ENCODE measurements at regions not wholly inside any gene's neighbourhood (a gene's known extent, or its start where the extent isn't known, plus 50 kb on each side); places are given as distances from the start of the nearest gene placed in this dataset.

GRCh38 chr11:130815097-130815802 is 101.0 kb downstream of the SNX19 start:
- TF ChIP-seq, protein P1, sequence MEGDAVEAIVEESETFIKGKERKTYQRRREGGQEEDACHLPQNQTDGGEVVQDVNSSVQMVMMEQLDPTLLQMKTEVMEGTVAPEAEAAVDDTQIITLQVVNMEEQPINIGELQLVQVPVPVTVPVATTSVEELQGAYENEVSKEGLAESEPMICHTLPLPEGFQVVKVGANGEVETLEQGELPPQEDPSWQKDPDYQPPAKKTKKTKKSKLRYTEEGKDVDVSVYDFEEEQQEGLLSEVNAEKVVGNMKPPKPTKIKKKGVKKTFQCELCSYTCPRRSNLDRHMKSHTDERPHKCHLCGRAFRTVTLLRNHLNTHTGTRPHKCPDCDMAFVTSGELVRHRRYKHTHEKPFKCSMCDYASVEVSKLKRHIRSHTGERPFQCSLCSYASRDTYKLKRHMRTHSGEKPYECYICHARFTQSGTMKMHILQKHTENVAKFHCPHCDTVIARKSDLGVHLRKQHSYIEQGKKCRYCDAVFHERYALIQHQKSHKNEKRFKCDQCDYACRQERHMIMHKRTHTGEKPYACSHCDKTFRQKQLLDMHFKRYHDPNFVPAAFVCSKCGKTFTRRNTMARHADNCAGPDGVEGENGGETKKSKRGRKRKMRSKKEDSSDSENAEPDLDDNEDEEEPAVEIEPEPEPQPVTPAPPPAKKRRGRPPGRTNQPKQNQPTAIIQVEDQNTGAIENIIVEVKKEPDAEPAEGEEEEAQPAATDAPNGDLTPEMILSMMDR (IDR thresholded peaks at IDR 0.05), result no peak
- TF ChIP-seq POLR2A (IDR thresholded peaks at IDR 0.05), result no peak
